ENCODE measurements at regions not wholly inside any gene's neighbourhood (a gene's known extent, or its start where the extent isn't known, plus 50 kb on each side); places are given as distances from the start of the nearest gene placed in this dataset.

GRCh38 chr5:96487859-96488258 is 54.8 kb upstream of the PCSK1 start:
- TF ChIP-seq, protein P1, sequence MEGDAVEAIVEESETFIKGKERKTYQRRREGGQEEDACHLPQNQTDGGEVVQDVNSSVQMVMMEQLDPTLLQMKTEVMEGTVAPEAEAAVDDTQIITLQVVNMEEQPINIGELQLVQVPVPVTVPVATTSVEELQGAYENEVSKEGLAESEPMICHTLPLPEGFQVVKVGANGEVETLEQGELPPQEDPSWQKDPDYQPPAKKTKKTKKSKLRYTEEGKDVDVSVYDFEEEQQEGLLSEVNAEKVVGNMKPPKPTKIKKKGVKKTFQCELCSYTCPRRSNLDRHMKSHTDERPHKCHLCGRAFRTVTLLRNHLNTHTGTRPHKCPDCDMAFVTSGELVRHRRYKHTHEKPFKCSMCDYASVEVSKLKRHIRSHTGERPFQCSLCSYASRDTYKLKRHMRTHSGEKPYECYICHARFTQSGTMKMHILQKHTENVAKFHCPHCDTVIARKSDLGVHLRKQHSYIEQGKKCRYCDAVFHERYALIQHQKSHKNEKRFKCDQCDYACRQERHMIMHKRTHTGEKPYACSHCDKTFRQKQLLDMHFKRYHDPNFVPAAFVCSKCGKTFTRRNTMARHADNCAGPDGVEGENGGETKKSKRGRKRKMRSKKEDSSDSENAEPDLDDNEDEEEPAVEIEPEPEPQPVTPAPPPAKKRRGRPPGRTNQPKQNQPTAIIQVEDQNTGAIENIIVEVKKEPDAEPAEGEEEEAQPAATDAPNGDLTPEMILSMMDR (IDR thresholded peaks at IDR 0.05; ENCODE audit: poor library complexity) = no peak
- no peak for TF ChIP-seq EZH2 (IDR thresholded peaks at IDR 0.05; ENCODE audit: borderline replicate concordance)
- TF ChIP-seq EZH2phosphoT487 (IDR thresholded peaks at IDR 0.05; ENCODE audit: low read depth, severe bottlenecking, unreplicated experiment) = no peak
